ENCODE measurements at regions not wholly inside any gene's neighbourhood (a gene's known extent, or its start where the extent isn't known, plus 50 kb on each side); places are given as distances from the start of the nearest gene placed in this dataset.

- H3K4me1 Mint-ChIP-seq = no peaks in the 10 kb centered on the region
- H3K36me3 Mint-ChIP-seq = no peaks in the 10 kb centered on the region
- H3K9ac ChIP-seq = no peak overlapping the region
- no peaks in the 10 kb centered on the region for H3F3A ChIP-seq (ENCODE audit: low read depth)
- no peaks in the 10 kb centered on the region for H3K9me3 Mint-ChIP-seq
- H3K36me3 ChIP-seq = no peaks in the 10 kb centered on the region
- H2AFZ ChIP-seq (replicated peaks) = no peak overlapping the region
- no peaks in the 10 kb centered on the region for H3K79me2 ChIP-seq (ENCODE audit: low read depth)
- H3K4me1 ChIP-seq = no peaks in the 10 kb centered on the region
- H3K27ac Mint-ChIP-seq = no peak overlapping the region
- no peaks in the 10 kb centered on the region for H3K9me3 ChIP-seq (ENCODE audit: low read depth)
- no peaks in the 10 kb centered on the region for H3K27me3 Mint-ChIP-seq (ENCODE audit: insufficient read depth, low read depth)
- H3K4me3 Mint-ChIP-seq = no peak overlapping the region
- H3K27ac ChIP-seq = no peak overlapping the region
- H4K20me1 ChIP-seq (ENCODE audit: low read depth) = no peaks in the 10 kb centered on the region
- no peaks in the 10 kb centered on the region for H3K27me3 ChIP-seq
- DNase-seq (ENCODE audit: low spot score) = no peak
- no peak for TF ChIP-seq CTCF (IDR thresholded peaks at IDR 0.05)
- no peak for TF ChIP-seq EZH2 (IDR thresholded peaks at IDR 0.05)
- no peak for TF ChIP-seq EZH2phosphoT487 (IDR thresholded peaks at IDR 0.05)
- H3K4me3 ChIP-seq = no peak overlapping the region
- no peak overlapping the region for H3K4me2 ChIP-seq
Measured at GRCh38 chr5:13179407-13180087, 764.9 kb downstream of the DNAH5 start.

GRCh38 chr5:13143630-13144029 lies 800.9 kb downstream of the DNAH5 start:
- Histone ChIP-seq H3K4me1 (no peaks in the 10 kb centered on the region), H3K4me2 (no peak overlapping the region), H3K79me2 (ENCODE audit: low read depth) (no peaks in the 10 kb centered on the region), H3K9ac (no peak overlapping the region), H3F3A (ENCODE audit: low read depth) (no peaks in the 10 kb centered on the region), H2AFZ (replicated peaks) (no peak overlapping the region), H3K36me3 (no peaks in the 10 kb centered on the region), H3K27me3 (no peaks in the 10 kb centered on the region), H3K27ac (no peak overlapping the region), H3K4me3 (no peak overlapping the region), H4K20me1 (ENCODE audit: low read depth) (no peaks in the 10 kb centered on the region), H3K9me3 (ENCODE audit: low read depth) (no peaks in the 10 kb centered on the region)
- H3K4me3 Mint-ChIP-seq = no peak overlapping the region
- no peaks in the 10 kb centered on the region for H3K9me3 Mint-ChIP-seq
- no peaks in the 10 kb centered on the region for H3K4me1 Mint-ChIP-seq
- no peak for DNase-seq (ENCODE audit: low spot score)
- H3K27ac Mint-ChIP-seq = no peak overlapping the region
- no peak for TF ChIP-seq EZH2 (IDR thresholded peaks at IDR 0.05)
- TF ChIP-seq EZH2phosphoT487 (IDR thresholded peaks at IDR 0.05) = no peak
- no peak for TF ChIP-seq CTCF (IDR thresholded peaks at IDR 0.05)
- H3K36me3 Mint-ChIP-seq = no peaks in the 10 kb centered on the region
- no peaks in the 10 kb centered on the region for H3K27me3 Mint-ChIP-seq (ENCODE audit: insufficient read depth, low read depth)

- no peaks in the 10 kb centered on the region for H3K4me1 ChIP-seq
- no peak overlapping the region for H3K27ac ChIP-seq
- H3K27me3 Mint-ChIP-seq (ENCODE audit: insufficient read depth, low read depth) = no peaks in the 10 kb centered on the region
- DNase-seq (ENCODE audit: low spot score) = no peak
- no peaks in the 10 kb centered on the region for H3K36me3 ChIP-seq
- no peak overlapping the region for H3K4me2 ChIP-seq
- H4K20me1 ChIP-seq (ENCODE audit: low read depth) = no peaks in the 10 kb centered on the region
- no peaks in the 10 kb centered on the region for H3K36me3 Mint-ChIP-seq
- H3K4me3 Mint-ChIP-seq = no peak overlapping the region
- no peak for TF ChIP-seq EZH2phosphoT487 (IDR thresholded peaks at IDR 0.05)
- no peak for TF ChIP-seq CTCF (IDR thresholded peaks at IDR 0.05)
- no peak for TF ChIP-seq EZH2 (IDR thresholded peaks at IDR 0.05)
- no peak overlapping the region for H3K9ac ChIP-seq
- H3K4me3 ChIP-seq = no peak overlapping the region
- H3K4me1 Mint-ChIP-seq = no peaks in the 10 kb centered on the region
- no peak overlapping the region for H3K27ac Mint-ChIP-seq
- no peaks in the 10 kb centered on the region for H3K9me3 Mint-ChIP-seq
- no peak overlapping the region for H2AFZ ChIP-seq (replicated peaks)
- no peaks in the 10 kb centered on the region for H3K79me2 ChIP-seq (ENCODE audit: low read depth)
- H3K9me3 ChIP-seq (ENCODE audit: low read depth) = no peaks in the 10 kb centered on the region
- H3K27me3 ChIP-seq = no peaks in the 10 kb centered on the region
- no peaks in the 10 kb centered on the region for H3F3A ChIP-seq (ENCODE audit: low read depth)
Measured at GRCh38 chr5:13143214-13143613, 801.3 kb downstream of the DNAH5 start.
